ENCODE measurements at regions not wholly inside any gene's neighbourhood (a gene's known extent, or its start where the extent isn't known, plus 50 kb on each side); places are given as distances from the start of the nearest gene placed in this dataset.

DNA sequence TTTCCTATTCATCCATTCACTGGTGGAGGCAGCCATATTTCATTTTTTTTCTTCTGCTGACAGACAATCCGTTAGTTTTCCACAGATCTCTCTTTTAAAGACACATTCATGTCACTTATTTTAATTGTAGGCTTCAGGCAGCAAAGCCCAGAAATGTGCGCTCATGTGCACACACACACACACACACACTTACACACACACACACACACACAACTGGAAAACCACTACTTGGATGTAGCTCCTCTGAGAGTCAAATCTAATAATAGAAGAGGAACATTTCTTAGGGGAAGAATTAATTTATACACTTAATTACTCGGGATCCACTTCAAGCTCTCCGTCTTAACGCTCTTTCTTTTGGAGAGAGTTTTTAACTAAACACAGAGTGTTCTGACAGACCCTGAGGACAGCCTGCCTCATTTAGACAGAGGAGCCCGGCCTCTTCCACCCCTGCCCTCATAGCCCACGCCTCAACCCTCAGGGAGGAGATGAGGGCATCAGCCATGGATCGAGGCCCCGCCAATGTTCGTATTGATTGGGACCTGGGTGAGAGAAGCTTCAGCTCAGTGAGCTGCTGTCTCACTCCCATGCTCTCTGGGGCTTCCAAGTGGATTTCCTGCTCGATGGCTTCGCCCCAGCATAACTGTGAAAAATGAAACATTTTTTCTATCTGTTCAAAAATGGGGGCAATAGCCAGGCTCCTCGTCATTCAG is 261.4 kb upstream of the SKOR2 start:
- TF ChIP-seq, protein P1, sequence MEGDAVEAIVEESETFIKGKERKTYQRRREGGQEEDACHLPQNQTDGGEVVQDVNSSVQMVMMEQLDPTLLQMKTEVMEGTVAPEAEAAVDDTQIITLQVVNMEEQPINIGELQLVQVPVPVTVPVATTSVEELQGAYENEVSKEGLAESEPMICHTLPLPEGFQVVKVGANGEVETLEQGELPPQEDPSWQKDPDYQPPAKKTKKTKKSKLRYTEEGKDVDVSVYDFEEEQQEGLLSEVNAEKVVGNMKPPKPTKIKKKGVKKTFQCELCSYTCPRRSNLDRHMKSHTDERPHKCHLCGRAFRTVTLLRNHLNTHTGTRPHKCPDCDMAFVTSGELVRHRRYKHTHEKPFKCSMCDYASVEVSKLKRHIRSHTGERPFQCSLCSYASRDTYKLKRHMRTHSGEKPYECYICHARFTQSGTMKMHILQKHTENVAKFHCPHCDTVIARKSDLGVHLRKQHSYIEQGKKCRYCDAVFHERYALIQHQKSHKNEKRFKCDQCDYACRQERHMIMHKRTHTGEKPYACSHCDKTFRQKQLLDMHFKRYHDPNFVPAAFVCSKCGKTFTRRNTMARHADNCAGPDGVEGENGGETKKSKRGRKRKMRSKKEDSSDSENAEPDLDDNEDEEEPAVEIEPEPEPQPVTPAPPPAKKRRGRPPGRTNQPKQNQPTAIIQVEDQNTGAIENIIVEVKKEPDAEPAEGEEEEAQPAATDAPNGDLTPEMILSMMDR (conservative IDR thresholded peaks at IDR 0.05; ENCODE audit: low read length) = no peak
- TF ChIP-seq EZH2phosphoT487 (IDR thresholded peaks at IDR 0.05; ENCODE audit: borderline replicate concordance, low read depth, low read length) = no peak
